ENCODE measurements at regions not wholly inside any gene's neighbourhood (a gene's known extent, or its start where the extent isn't known, plus 50 kb on each side); places are given as distances from the start of the nearest gene placed in this dataset.

GRCh38 chr20:21982559-21982958, 277.1 kb downstream of the PAX1 start:
- DNase-seq (ENCODE audit: low read depth in 2 of 3, low spot score in 1 of 3), result no peak

- no peak for DNase-seq (ENCODE audit: low read depth in 2 of 3, low spot score in 1 of 3)
These were observed 276.3 kb downstream of the PAX1 start for GRCh38 chr20:21981597-21982344.

GRCh38 chr20:21981179-21981578, 275.7 kb downstream of the PAX1 start:
- DNase-seq (ENCODE audit: low read depth in 2 of 3, low spot score in 1 of 3), result no peak

- DNase-seq (ENCODE audit: low read depth in 2 of 3, low spot score in 1 of 3), result no peak
These were observed 266.0 kb downstream of the PAX1 start for GRCh38 chr20:21971436-21971835.

- DNase-seq (ENCODE audit: low read depth in 2 of 3, low spot score in 1 of 3), result no peak
These were observed 263.0 kb downstream of the PAX1 start for GRCh38 chr20:21968486-21968885.

- no peak for DNase-seq (ENCODE audit: low read depth in 2 of 3, low spot score in 1 of 3)
These were observed 262.0 kb downstream of the PAX1 start for GRCh38 chr20:21967481-21967880.

GRCh38 chr20:21956591-21956990, 251.1 kb downstream of the PAX1 start:
- no peak for DNase-seq (ENCODE audit: low read depth in 2 of 3, low spot score in 1 of 3)

GRCh38 chr20:21947406-21947805, 241.9 kb downstream of the PAX1 start:
- DNase-seq (ENCODE audit: low read depth in 2 of 3, low spot score in 1 of 3), result no peak

- DNase-seq (ENCODE audit: low read depth in 2 of 3, low spot score in 1 of 3), result no peak
These were observed 238.8 kb downstream of the PAX1 start for GRCh38 chr20:21944227-21944626.

GRCh38 chr20:21941941-21942805, 236.7 kb downstream of the PAX1 start:
- no peak for DNase-seq (ENCODE audit: low read depth in 2 of 3, low spot score in 1 of 3)

GRCh38 chr20:21936720-21937380, 231.4 kb downstream of the PAX1 start:
- no peak for DNase-seq (ENCODE audit: low read depth in 2 of 3, low spot score in 1 of 3)

GRCh38 chr20:21936261-21936660, 230.8 kb downstream of the PAX1 start:
- DNase-seq (ENCODE audit: low read depth in 2 of 3, low spot score in 1 of 3), result no peak

GRCh38 chr20:21933526-21933925, 228.1 kb downstream of the PAX1 start:
- no peak for DNase-seq (ENCODE audit: low read depth in 2 of 3, low spot score in 1 of 3)

- DNase-seq (ENCODE audit: low read depth in 2 of 3, low spot score in 1 of 3), result no peak
These were observed 215.8 kb downstream of the PAX1 start for GRCh38 chr20:21921251-21921650.

GRCh38 chr20:21920211-21920610, 214.7 kb downstream of the PAX1 start:
- no peak for DNase-seq (ENCODE audit: low read depth in 2 of 3, low spot score in 1 of 3)

GRCh38 chr20:21918398-21918797, 212.9 kb downstream of the PAX1 start:
- no peak for DNase-seq (ENCODE audit: low read depth in 2 of 3, low spot score in 1 of 3)

GRCh38 chr20:21902391-21902790, 196.9 kb downstream of the PAX1 start:
- no peak for DNase-seq (ENCODE audit: low read depth in 2 of 3, low spot score in 1 of 3)

GRCh38 chr20:21901470-21902275, 196.2 kb downstream of the PAX1 start:
- no peak for DNase-seq (ENCODE audit: low read depth in 2 of 3, low spot score in 1 of 3)

GRCh38 chr20:21900431-21900830, 195.0 kb downstream of the PAX1 start:
- DNase-seq (ENCODE audit: low read depth in 2 of 3, low spot score in 1 of 3), result no peak

GRCh38 chr20:21874921-21875320, 169.5 kb downstream of the PAX1 start:
- no peak for DNase-seq (ENCODE audit: low read depth in 2 of 3, low spot score in 1 of 3)

- DNase-seq (ENCODE audit: low read depth in 2 of 3, low spot score in 1 of 3), result no peak
These were observed 168.7 kb downstream of the PAX1 start for GRCh38 chr20:21874127-21874526.

All from stimulated activated CD4-positive, alpha-beta T cell treated with anti-CD3 and anti-CD28 coated beads, Interleukin-12 subunit alpha, Interleukin-12 subunit beta, amount 100 ng/mL, for 48 hours (primary cell).